OCI-LY1 (cell line): ENCODE measurements at regions not wholly inside any gene's neighbourhood (a gene's known extent, or its start where the extent isn't known, plus 50 kb on each side); places are given as distances from the start of the nearest gene placed in this dataset.

ENCODE experiments used
- H2AFZ ChIP-seq: fragments of 200-600 bp; sonication (generic), shearing (Covaris generic); 2 replicates; pipeline ENCODE4 v1.6.0; 2014; ENCODE audit warnings: antibody characterized with exemption, mild to moderate bottlenecking, low read length
- H3F3A ChIP-seq: fragments of 200-600 bp; sonication (generic), shearing (Covaris generic); 2 replicates; pipeline ENCODE4 v1.6.0; 2014; ENCODE audit warnings: mild to moderate bottlenecking, antibody characterized with exemption, low read length, moderate library complexity; ENCODE audit not compliant: insufficient read depth
- H3K27ac ChIP-seq: fragments of 200-600 bp; sonication (generic); 2 replicates; pipeline ENCODE4 v1.5.1; 2014; ENCODE audit warnings: low read length, mixed run types, mild to moderate bottlenecking, low read depth; ENCODE audit not compliant: poor library complexity, severe bottlenecking
- H3K27me3 ChIP-seq: fragments of 200-600 bp; sonication (generic); 2 replicates; pipeline ENCODE4 v1.6.0; 2014; ENCODE audit warnings: antibody characterized with exemption, mild to moderate bottlenecking, low read length, moderate library complexity; ENCODE audit not compliant: insufficient read depth
- H3K36me3 ChIP-seq: fragments of 200-600 bp; sonication (generic); 2 replicates; pipeline ENCODE4 v1.6.1; 2014; ENCODE audit warnings: mild to moderate bottlenecking, antibody characterized with exemption, low read length, moderate library complexity, mixed read lengths; ENCODE audit not compliant: insufficient read depth
- H3K4me1 ChIP-seq: fragments of 200-600 bp; sonication (generic); 2 replicates; pipeline ENCODE4 v1.5.1; 2014; ENCODE audit warnings: mild to moderate bottlenecking, low read length, moderate library complexity; ENCODE audit not compliant: insufficient read depth, severe bottlenecking
- H3K4me2 ChIP-seq: fragments of 200-600 bp; sonication (generic), shearing (Covaris generic); 2 replicates; pipeline ENCODE4 v1.6.1; 2014; ENCODE audit warnings: low read length
- H3K4me3 ChIP-seq: fragments of 200-600 bp; sonication (generic); 2 replicates; pipeline ENCODE4 v1.5.1; 2014; ENCODE audit warnings: low read length, low read depth, mild to moderate bottlenecking, mixed read lengths; ENCODE audit not compliant: poor library complexity, severe bottlenecking
- H3K79me2 ChIP-seq: fragments of 200-600 bp; shearing (Covaris generic); 2 replicates; pipeline ENCODE4 v1.6.1; 2016; ENCODE audit warnings: mixed run types, low read length, mixed read lengths; ENCODE audit not compliant: insufficient read depth
- H3K9ac ChIP-seq: fragments of 200-600 bp; sonication (generic), shearing (Covaris generic); 2 replicates; pipeline ENCODE4 v1.6.1; 2014; ENCODE audit warnings: mild to moderate bottlenecking, low read length, mixed read lengths
- H3K9me2 ChIP-seq: fragments of 200-600 bp; sonication (generic), shearing (Covaris generic); 2 replicates; pipeline ENCODE4 v1.6.1; 2014; ENCODE audit warnings: low read depth, mild to moderate bottlenecking, low read length, mixed read lengths
- H3K9me3 ChIP-seq: fragments of 200-600 bp; shearing (Covaris generic); 2 replicates; pipeline ENCODE4 v1.6.1; 2014; ENCODE audit warnings: low read length, mixed read lengths
- H4K20me1 ChIP-seq: fragments of 200-600 bp; sonication (generic), shearing (Covaris generic); 2 replicates; pipeline ENCODE4 v1.6.0; 2016; ENCODE audit warnings: mild to moderate bottlenecking, low read length; ENCODE audit not compliant: insufficient read depth
- EZH2 ChIP-seq: fragments of 200-600 bp; sonication (generic), shearing (Covaris generic); IDR thresholded peaks from 2 replicates; pipeline ENCODE4 v1.8.0; 2017; ENCODE audit warnings: borderline replicate concordance, mixed run types, mild to moderate bottlenecking, antibody characterized with exemption, low read length, moderate library complexity, mixed read lengths
- TF ChIP-seq, protein P1 (sequence below): fragments of 200-600 bp; sonication (generic), shearing (Covaris generic); IDR thresholded peaks from 2 replicates; pipeline ENCODE4 v1.5.1; 2017; ENCODE audit warnings: mild to moderate bottlenecking, antibody characterized with exemption, low read length, moderate library complexity, mixed read lengths

GRCh38 chr1:103469801-103470200 is 55.7 kb upstream of the RNPC3 start:
- Histone ChIP-seq H3K79me2 (no peaks in the 10 kb centered on the region), H3K36me3 (no peaks in the 10 kb centered on the region), H3K9me2 (no peaks in the 10 kb centered on the region), H2AFZ (no peak overlapping the region), H3K27me3 (no peaks in the 10 kb centered on the region), H3K4me3 (no peak overlapping the region), H3K4me1 (no peaks in the 10 kb centered on the region), H3F3A (no peaks in the 10 kb centered on the region), H3K9ac (no peak overlapping the region), H3K4me2 (no peak overlapping the region), H4K20me1 (no peaks in the 10 kb centered on the region), H3K9me3 (no peaks in the 10 kb centered on the region), H3K27ac (no peak overlapping the region)
- TF ChIP-seq EZH2 = no peak
- TF ChIP-seq, protein P1, sequence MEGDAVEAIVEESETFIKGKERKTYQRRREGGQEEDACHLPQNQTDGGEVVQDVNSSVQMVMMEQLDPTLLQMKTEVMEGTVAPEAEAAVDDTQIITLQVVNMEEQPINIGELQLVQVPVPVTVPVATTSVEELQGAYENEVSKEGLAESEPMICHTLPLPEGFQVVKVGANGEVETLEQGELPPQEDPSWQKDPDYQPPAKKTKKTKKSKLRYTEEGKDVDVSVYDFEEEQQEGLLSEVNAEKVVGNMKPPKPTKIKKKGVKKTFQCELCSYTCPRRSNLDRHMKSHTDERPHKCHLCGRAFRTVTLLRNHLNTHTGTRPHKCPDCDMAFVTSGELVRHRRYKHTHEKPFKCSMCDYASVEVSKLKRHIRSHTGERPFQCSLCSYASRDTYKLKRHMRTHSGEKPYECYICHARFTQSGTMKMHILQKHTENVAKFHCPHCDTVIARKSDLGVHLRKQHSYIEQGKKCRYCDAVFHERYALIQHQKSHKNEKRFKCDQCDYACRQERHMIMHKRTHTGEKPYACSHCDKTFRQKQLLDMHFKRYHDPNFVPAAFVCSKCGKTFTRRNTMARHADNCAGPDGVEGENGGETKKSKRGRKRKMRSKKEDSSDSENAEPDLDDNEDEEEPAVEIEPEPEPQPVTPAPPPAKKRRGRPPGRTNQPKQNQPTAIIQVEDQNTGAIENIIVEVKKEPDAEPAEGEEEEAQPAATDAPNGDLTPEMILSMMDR = no peak

- Histone ChIP-seq H3K36me3 (no peaks in the 10 kb centered on the region), H3K9me3 (no peaks in the 10 kb centered on the region), H3K27me3 (no peaks in the 10 kb centered on the region), H3K4me1 (no peaks in the 10 kb centered on the region), H3K79me2 (no peaks in the 10 kb centered on the region), H3K9me2 (no peaks in the 10 kb centered on the region), H2AFZ (no peak overlapping the region), H3F3A (no peaks in the 10 kb centered on the region), H3K4me2 (no peak overlapping the region), H4K20me1 (no peaks in the 10 kb centered on the region), H3K27ac (no peak overlapping the region), H3K4me3 (no peak overlapping the region), H3K9ac (no peak overlapping the region)
- no peak for TF ChIP-seq EZH2
- TF ChIP-seq, protein P1 = no peak
Measured at GRCh38 chr1:103467100-103467499, 58.4 kb upstream of the RNPC3 start.

- H3K4me2 ChIP-seq = no peak overlapping the region
- H3K4me3 ChIP-seq = no peak overlapping the region
- H3K27me3 ChIP-seq = no peaks in the 10 kb centered on the region
- H3K9ac ChIP-seq = no peak overlapping the region
- H3K9me2 ChIP-seq = no peaks in the 10 kb centered on the region
- no peak overlapping the region for H2AFZ ChIP-seq
- no peaks in the 10 kb centered on the region for H3K4me1 ChIP-seq
- no peaks in the 10 kb centered on the region for H3K79me2 ChIP-seq
- H3K27ac ChIP-seq = no peak overlapping the region
- no peaks in the 10 kb centered on the region for H3K36me3 ChIP-seq
- TF ChIP-seq EZH2 = no peak
- TF ChIP-seq, protein P1 = peak; percentile 63
- no peaks in the 10 kb centered on the region for H3K9me3 ChIP-seq
- no peaks in the 10 kb centered on the region for H4K20me1 ChIP-seq
- no peaks in the 10 kb centered on the region for H3F3A ChIP-seq
Measured at GRCh38 chr1:103461161-103462105, 64.1 kb upstream of the RNPC3 start.
